Mesenchymal stem cell (in vitro differentiated cells and primary cell): ENCODE measurements at regions not wholly inside any gene's neighbourhood (a gene's known extent, or its start where the extent isn't known, plus 50 kb on each side); places are given as distances from the start of the nearest gene placed in this dataset.
"Not testable (repeated sequence)": the region's sequence is repeated elsewhere in the genome, so short reads cannot be mapped to it uniquely, and the experiment has no call there.

Experiments used
- DNase-seq: peaks from one replicate; pipeline ENCODE4 v3.0.0-alpha.2; 2013
- H2AFZ ChIP-seq: one replicate; pipeline ENCODE4 v1.6.1; 2013; ENCODE audit warnings: low read depth, mild to moderate bottlenecking, control low read depth, inconsistent platforms, low read length, moderate library complexity
- H2AK5ac ChIP-seq: 2 replicates; pipeline ENCODE4 v1.6.1; 2013; ENCODE audit warnings: low read length, moderate library complexity, mild to moderate bottlenecking, inconsistent platforms; ENCODE audit not compliant: severe bottlenecking
- H2BK120ac ChIP-seq: one replicate; pipeline ENCODE4 v1.6.1; 2013; ENCODE audit warnings: low read depth, mild to moderate bottlenecking, inconsistent platforms, low read length, moderate library complexity
- H2BK12ac ChIP-seq, 2 experiments: one replicate each; pipeline ENCODE4 v1.6.1; 2013; ENCODE audit warnings: inconsistent platforms in 2 of 2, low read length in 2 of 2, mild to moderate bottlenecking in 2 of 2, moderate library complexity in 2 of 2, control low read depth in 1 of 2
- H2BK15ac ChIP-seq: one replicate; pipeline ENCODE4 v1.6.1; 2013; ENCODE audit warnings: mild to moderate bottlenecking, low read depth, inconsistent platforms; ENCODE audit not compliant: poor library complexity, severe bottlenecking
- H2BK5ac ChIP-seq: 2 replicates; pipeline ENCODE4 v1.6.1; 2013; ENCODE audit warnings: low read depth, mild to moderate bottlenecking, low read length, control low read depth, inconsistent platforms; ENCODE audit not compliant: poor library complexity, severe bottlenecking
- H3K14ac ChIP-seq, 2 experiments: one replicate each; pipeline ENCODE4 v1.6.1; 2013; ENCODE audit warnings: inconsistent platforms in 2 of 2, low read length in 2 of 2, control low read depth in 1 of 2, mild to moderate bottlenecking in 1 of 2, moderate library complexity in 1 of 2
- H3K18ac ChIP-seq, 2 experiments: one replicate each; pipeline ENCODE4 v1.6.1; 2013; ENCODE audit warnings: inconsistent platforms in 2 of 2, low read length in 2 of 2, control low read depth in 1 of 2, low read depth in 1 of 2, mild to moderate bottlenecking in 1 of 2
- H3K23ac ChIP-seq, 2 experiments: one replicate each; pipeline ENCODE4 v1.6.1; 2013; ENCODE audit warnings: inconsistent platforms in 2 of 2, low read length in 2 of 2, mild to moderate bottlenecking in 2 of 2, moderate library complexity in 2 of 2, control low read depth in 1 of 2
- H3K27ac ChIP-seq: 2 replicates; pipeline ENCODE4 v1.5.1; 2013; ENCODE audit warnings: mild to moderate bottlenecking, moderate library complexity, low read length, control low read depth, inconsistent platforms; ENCODE audit not compliant: poor library complexity, severe bottlenecking
- H3K27me3 ChIP-seq, 2 experiments: 2 replicates each; pipeline versions ENCODE4 v1.6.1 to v1.7.0; 2013; ENCODE audit warnings: low read length in 2 of 2, mild to moderate bottlenecking in 2 of 2, moderate library complexity in 2 of 2, control low read depth in 1 of 2, inconsistent platforms in 1 of 2; ENCODE audit not compliant: control insufficient read depth in 1 of 2, insufficient read depth in 1 of 2
- H3K36me3 ChIP-seq, 2 experiments: 2 replicates each; pipeline versions ENCODE4 v1.6.1 to v1.7.0; 2013; ENCODE audit warnings: low read length in 2 of 2, control low read depth in 1 of 2, inconsistent platforms in 1 of 2, low read depth in 1 of 2, mild to moderate bottlenecking in 1 of 2; ENCODE audit not compliant: insufficient read depth in 2 of 2, control insufficient read depth in 1 of 2
- H3K4ac ChIP-seq, 2 experiments: one replicate each; pipeline ENCODE4 v1.6.1; 2013; ENCODE audit warnings: inconsistent platforms in 2 of 2, low read length in 2 of 2, mild to moderate bottlenecking in 2 of 2, moderate library complexity in 2 of 2, control low read depth in 1 of 2, low read depth in 1 of 2
- H3K4me1 ChIP-seq: 2 replicates; pipeline ENCODE4 v1.6.1; 2013; ENCODE audit warnings: low read depth, low read length, control low read depth; ENCODE audit not compliant: control insufficient read depth, insufficient read depth
- H3K4me2 ChIP-seq: 2 replicates; pipeline ENCODE4 v1.6.1; 2013; ENCODE audit warnings: low read length, mild to moderate bottlenecking, inconsistent platforms; ENCODE audit not compliant: poor library complexity, severe bottlenecking
- H3K4me3 ChIP-seq, 2 experiments: 2 replicates each; pipeline versions ENCODE4 v1.5.1 to v1.7.0; 2013; ENCODE audit warnings: low read length in 2 of 2, mild to moderate bottlenecking in 2 of 2, control low read depth in 1 of 2, low read depth in 1 of 2; ENCODE audit not compliant: insufficient read depth in 1 of 2
- H3K79me1 ChIP-seq: replicated peaks from 2 replicates; pipeline ENCODE4 v1.6.1; 2013; ENCODE audit warnings: mild to moderate bottlenecking, control low read depth, low read length, inconsistent platforms; ENCODE audit not compliant: poor library complexity, severe bottlenecking
- H3K9ac ChIP-seq: 2 replicates; pipeline ENCODE4 v1.7.0; 2013; ENCODE audit warnings: mild to moderate bottlenecking, low read length, moderate library complexity
- H3K9me3 ChIP-seq: 2 replicates; pipeline ENCODE4 v1.7.0; 2013; ENCODE audit warnings: mild to moderate bottlenecking, low read length; ENCODE audit not compliant: control insufficient read depth
- H4K8ac ChIP-seq: one replicate; pipeline ENCODE4 v1.6.1; 2013; ENCODE audit warnings: inconsistent platforms, mild to moderate bottlenecking, low read length, moderate library complexity
- H4K91ac ChIP-seq: one replicate; pipeline ENCODE4 v1.6.1; 2013; ENCODE audit warnings: mild to moderate bottlenecking, low read length, inconsistent platforms
- WGBS: methylation state at CpG from one replicate; pipeline ENCODE4 v1.1.7; 2013; ENCODE audit warnings: mixed read lengths; 5-methylcytosine and 5-hydroxymethylcytosine counted together

DNA sequence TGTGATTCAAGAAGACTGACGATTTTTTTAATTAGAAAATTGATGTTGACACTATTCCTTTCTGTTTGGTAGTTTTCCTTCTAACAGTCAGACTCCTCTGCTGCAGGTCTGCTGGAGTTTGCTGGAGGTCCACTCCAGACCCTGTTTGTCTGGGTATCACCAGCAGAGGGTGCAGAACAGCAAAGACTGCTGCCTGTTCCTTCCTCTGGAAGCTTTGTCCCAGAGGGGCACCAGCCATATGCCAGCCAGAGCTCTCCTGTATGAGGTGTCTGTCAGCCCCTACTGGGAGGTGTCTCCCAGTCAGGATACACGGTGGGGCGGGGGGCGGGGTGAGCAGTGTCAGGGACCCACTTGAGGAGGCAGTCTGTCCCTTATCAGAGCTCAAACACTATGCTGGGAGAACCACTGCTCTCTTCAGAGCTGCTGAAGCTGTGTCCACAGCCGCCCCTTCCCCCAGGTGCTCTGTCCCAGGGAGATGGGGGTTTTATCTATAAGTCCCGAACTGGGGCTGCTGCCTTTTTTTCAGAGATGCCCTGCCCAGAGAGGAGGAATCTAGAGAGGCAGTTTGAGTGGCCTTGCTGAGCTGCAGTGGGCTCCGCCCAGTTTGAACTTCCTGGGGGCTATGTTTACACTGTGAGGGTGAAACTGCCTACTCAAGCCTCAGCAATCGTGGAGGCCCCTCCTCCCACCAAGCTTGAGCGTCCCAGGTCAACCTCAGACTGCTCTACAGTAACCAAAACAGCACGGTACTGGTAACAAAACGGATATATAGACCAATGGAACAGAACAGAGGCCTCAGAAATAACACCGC is 1358.1 kb upstream of the CHAC2 start:
- H3K18ac ChIP-seq, H2BK15ac ChIP-seq, H3K4me3 ChIP-seq, H2BK5ac ChIP-seq, H3K23ac ChIP-seq, H3K9me3 ChIP-seq, H2BK12ac ChIP-seq, H3K27me3 ChIP-seq, H3K79me1 ChIP-seq, H3K36me3 ChIP-seq, H2AFZ ChIP-seq, H2BK120ac ChIP-seq, H3K9ac ChIP-seq, H3K4me1 ChIP-seq, H4K8ac ChIP-seq, H3K14ac ChIP-seq, H3K4me2 ChIP-seq, H2AK5ac ChIP-seq, H3K27ac ChIP-seq, H3K4ac ChIP-seq, DNase-seq, H4K91ac ChIP-seq: not testable (repeated sequence)
- WGBS = 82% methylated on average over 8 of the region's 12 CpGs

DNA sequence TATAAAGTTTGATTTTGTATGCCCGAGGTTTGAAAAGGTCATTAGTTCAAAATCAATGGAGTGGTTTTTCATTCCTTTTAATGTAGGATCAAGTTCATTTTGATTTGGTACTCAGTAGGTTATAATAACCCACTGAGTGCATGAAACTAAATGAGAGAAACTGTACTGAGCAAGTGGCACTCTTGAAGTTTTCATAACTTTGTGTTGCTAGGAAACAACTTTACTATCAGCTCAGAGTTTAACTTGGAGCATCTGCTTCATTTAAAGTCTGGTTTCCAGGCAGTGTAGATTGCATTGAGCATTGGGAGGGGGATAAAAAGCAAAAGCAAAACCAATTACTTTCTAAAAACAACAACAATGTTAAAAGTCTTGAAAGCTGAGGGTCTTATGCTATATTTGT is 1361.6 kb upstream of the CHAC2 start:
- Histone ChIP-seq H3K27me3 (no peaks in the 10 kb centered on the region), H3K4me2 (no peak overlapping the region), H2BK120ac (no peak overlapping the region), H3K9me3 (no peaks in the 10 kb centered on the region), H4K8ac (no peak overlapping the region), H2AFZ (no peak overlapping the region), H3K4ac (no peak overlapping the region), H3K23ac (no peak overlapping the region), H3K14ac (no peak overlapping the region), H3K18ac (no peak overlapping the region), H3K4me1 (no peaks in the 10 kb centered on the region), H4K91ac (no peak overlapping the region), H3K79me1 (no peaks in the 10 kb centered on the region), H2BK12ac (no peak overlapping the region), H2BK5ac (no peak overlapping the region), H3K36me3 (no peaks in the 10 kb centered on the region), H2AK5ac (no peak overlapping the region), H3K4me3 (no peak overlapping the region), H2BK15ac (no peak overlapping the region), H3K9ac (no peak overlapping the region), H3K27ac (no peak overlapping the region)
- 100% methylated on average over 1 of the region's 1 CpG for WGBS
- DNase-seq = peak; percentile 15

DNA sequence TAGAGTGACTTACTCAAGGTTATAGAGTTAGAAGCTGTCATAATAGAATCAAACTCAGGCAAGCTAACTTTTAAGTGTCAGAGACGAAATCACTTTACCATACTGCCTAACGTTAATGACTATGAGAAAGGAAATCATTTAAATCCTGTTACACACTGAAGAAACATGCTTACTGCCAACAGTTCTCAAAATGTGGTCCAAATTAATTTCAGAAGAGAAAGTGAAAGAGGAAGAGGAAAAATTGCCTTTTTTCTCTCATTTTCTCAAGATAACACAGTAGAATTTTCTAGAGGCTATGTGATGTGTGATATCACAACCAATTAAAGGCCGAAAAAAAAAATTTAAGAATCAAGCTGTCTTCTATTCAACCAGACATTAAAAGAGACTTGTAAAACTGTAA is 1362.7 kb upstream of the CHAC2 start:
- no peaks in the 10 kb centered on the region for H3K36me3 ChIP-seq
- H2AK5ac ChIP-seq = no peak overlapping the region
- no peak overlapping the region for H4K8ac ChIP-seq
- H4K91ac ChIP-seq = no peak overlapping the region
- H2BK12ac ChIP-seq = no peak overlapping the region
- H3K4me2 ChIP-seq = no peak overlapping the region
- no peak overlapping the region for H2AFZ ChIP-seq
- no peaks in the 10 kb centered on the region for H3K9me3 ChIP-seq
- DNase-seq = no peak
- no peak overlapping the region for H3K27ac ChIP-seq
- no peaks in the 10 kb centered on the region for H3K79me1 ChIP-seq
- WGBS = 100% methylated on average over 2 of the region's 3 CpGs
- H3K23ac ChIP-seq = no peak overlapping the region
- H3K4me3 ChIP-seq = no peak overlapping the region
- no peak overlapping the region for H2BK15ac ChIP-seq
- no peak overlapping the region for H3K18ac ChIP-seq
- no peak overlapping the region for H3K14ac ChIP-seq
- H3K4ac ChIP-seq = no peak overlapping the region
- no peak overlapping the region for H3K9ac ChIP-seq
- H2BK5ac ChIP-seq = no peak overlapping the region
- no peak overlapping the region for H2BK120ac ChIP-seq
- H3K4me1 ChIP-seq = no peaks in the 10 kb centered on the region
- no peaks in the 10 kb centered on the region for H3K27me3 ChIP-seq

DNA sequence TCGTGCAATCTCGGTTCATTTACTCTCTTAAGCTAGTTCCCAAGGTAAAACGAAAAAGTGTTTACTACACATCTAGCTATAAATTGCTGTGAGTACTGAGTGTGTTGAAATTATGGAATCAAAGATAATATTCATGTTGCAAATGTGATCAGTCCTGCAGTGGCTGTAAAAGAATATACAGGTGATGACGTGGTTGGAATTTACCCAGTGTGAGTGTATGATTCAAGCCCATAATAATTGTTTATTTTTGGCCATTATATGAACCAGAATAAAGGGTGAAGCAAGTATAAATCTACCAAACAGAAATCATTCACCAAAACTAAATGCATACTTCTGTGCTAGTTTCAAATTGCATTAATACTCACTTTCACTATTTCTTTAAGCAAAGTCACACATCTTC is 1363.6 kb upstream of the CHAC2 start:
- H3K14ac ChIP-seq = no peak overlapping the region

More for the DNA sequence above, 1363.6 kb upstream of the CHAC2 start:
- Histone ChIP-seq H3K4me2 (no peak overlapping the region), H2BK120ac (no peak overlapping the region), H3K36me3 (no peaks in the 10 kb centered on the region), H2AFZ (no peak overlapping the region), H2BK5ac (no peak overlapping the region), H3K79me1 (no peaks in the 10 kb centered on the region), H3K9ac (no peak overlapping the region), H4K8ac (no peak overlapping the region), H3K4me3 (no peak overlapping the region), H3K18ac (no peak overlapping the region), H2BK12ac (no peak overlapping the region), H4K91ac (no peak overlapping the region), H2BK15ac (no peak overlapping the region), H3K4me1 (no peaks in the 10 kb centered on the region), H3K27ac (no peak overlapping the region), H3K4ac (no peak overlapping the region), H3K9me3 (no peaks in the 10 kb centered on the region), H2AK5ac (no peak overlapping the region), H3K27me3 (no peaks in the 10 kb centered on the region), H3K23ac (no peak overlapping the region)
- 100% methylated on average over 4 of the region's 4 CpGs for WGBS
- no peak for DNase-seq
